ENCODE measurements at regions not wholly inside any gene's neighbourhood (a gene's known extent, or its start where the extent isn't known, plus 50 kb on each side); places are given as distances from the start of the nearest gene placed in this dataset.

DNA sequence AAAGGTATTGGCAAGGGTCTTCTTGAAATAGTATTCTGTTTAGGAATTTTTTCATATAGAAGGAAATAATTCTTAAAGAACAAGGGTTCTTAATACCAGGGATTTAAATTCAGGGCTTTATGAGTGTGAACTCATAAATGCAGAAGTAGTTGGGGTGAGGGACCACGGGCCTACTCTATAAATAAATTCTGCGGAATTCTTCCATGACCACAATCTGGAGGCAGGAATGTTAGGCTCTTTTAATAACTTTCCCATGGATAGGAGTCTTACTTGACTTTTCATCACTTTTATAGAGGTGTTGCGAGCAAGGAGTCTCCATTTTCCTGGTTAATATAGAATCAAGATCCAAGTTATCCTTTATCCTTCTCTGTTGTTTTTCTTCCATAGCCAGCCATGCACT lies 76.7 kb upstream of the SLC4A4 start:
- Mint-ChIP-seq H3K4me3 (ENCODE audit: unreplicated experiment) (no peak overlapping the region), H3K36me3 (ENCODE audit: unreplicated experiment) (no peaks in the 10 kb centered on the region), H3K27me3 (ENCODE audit: unreplicated experiment) (no peaks in the 10 kb centered on the region), H3K4me1 (ENCODE audit: low read depth, unreplicated experiment) (peaks cover 5% of the 10 kb centered on the region), H3K9me3 (ENCODE audit: unreplicated experiment) (no peaks in the 10 kb centered on the region), H3K27ac (ENCODE audit: unreplicated experiment) (no peak overlapping the region)
- TF ChIP-seq CTCF (IDR thresholded peaks at IDR 0.05; ENCODE audit: partially characterized antibody, unreplicated experiment), result no peak
- no peak for DNase-seq

- Mint-ChIP-seq H3K4me1 (ENCODE audit: low read depth, unreplicated experiment) (no peaks in the 10 kb centered on the region), H3K9me3 (ENCODE audit: unreplicated experiment) (no peaks in the 10 kb centered on the region), H3K27me3 (ENCODE audit: unreplicated experiment) (no peaks in the 10 kb centered on the region), H3K36me3 (ENCODE audit: unreplicated experiment) (no peaks in the 10 kb centered on the region), H3K4me3 (ENCODE audit: unreplicated experiment) (no peak overlapping the region), H3K27ac (ENCODE audit: unreplicated experiment) (no peak overlapping the region)
- no peak for DNase-seq
- TF ChIP-seq CTCF (IDR thresholded peaks at IDR 0.05; ENCODE audit: partially characterized antibody, unreplicated experiment), result no peak
These were observed 72.6 kb upstream of the SLC4A4 start for GRCh38 chr4:71266090-71266794.

DNA sequence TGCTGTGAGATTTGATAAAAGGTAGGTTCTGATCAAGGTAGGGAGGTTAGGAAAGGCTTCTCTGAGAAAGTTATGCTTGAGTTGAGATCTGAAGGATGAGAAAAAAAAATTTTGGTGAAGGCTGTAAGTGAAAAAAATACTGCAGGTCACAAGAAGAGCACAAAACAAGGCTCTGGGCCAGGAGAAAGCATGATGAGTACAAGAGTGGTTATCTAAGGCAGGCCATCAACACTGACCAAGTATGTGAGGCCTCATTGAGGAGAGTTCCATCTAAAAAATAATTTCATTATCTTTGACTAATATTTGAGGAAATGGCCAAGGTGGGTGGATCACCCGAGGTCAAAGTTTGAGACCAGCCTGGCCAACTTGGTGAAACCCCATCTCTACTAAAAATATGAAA lies 71.6 kb upstream of the SLC4A4 start:
- no peaks in the 10 kb centered on the region for H3K27me3 Mint-ChIP-seq (ENCODE audit: unreplicated experiment)
- H3K4me1 Mint-ChIP-seq (ENCODE audit: low read depth, unreplicated experiment), result no peaks in the 10 kb centered on the region
- no peak for DNase-seq
- no peak overlapping the region for H3K27ac Mint-ChIP-seq (ENCODE audit: unreplicated experiment)
- H3K9me3 Mint-ChIP-seq (ENCODE audit: unreplicated experiment), result no peaks in the 10 kb centered on the region
- no peaks in the 10 kb centered on the region for H3K36me3 Mint-ChIP-seq (ENCODE audit: unreplicated experiment)
- H3K4me3 Mint-ChIP-seq (ENCODE audit: unreplicated experiment), result no peak overlapping the region
- TF ChIP-seq CTCF (IDR thresholded peaks at IDR 0.05; ENCODE audit: partially characterized antibody, unreplicated experiment), result no peak

DNA sequence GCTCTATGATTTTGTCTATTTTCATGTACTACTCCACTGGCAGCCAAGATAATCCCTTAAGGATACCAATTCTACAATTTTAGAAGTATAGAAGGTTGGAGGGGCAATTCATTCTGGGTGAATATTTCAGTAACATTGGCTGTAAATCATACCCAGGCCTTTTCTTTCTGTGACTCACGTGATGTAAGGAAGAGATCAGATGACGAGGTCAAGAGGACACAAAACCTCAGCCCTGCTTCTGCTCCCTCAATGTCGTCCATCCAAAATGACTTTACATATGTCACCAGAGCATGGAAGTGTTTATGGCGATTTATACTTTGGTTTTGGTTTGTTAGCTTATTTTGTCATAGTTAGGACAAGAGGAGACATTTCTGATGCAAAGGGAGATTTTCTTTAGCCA lies 70.7 kb upstream of the SLC4A4 start:
- Mint-ChIP-seq H3K4me3 (ENCODE audit: unreplicated experiment) (no peak overlapping the region), H3K9me3 (ENCODE audit: unreplicated experiment) (no peaks in the 10 kb centered on the region), H3K36me3 (ENCODE audit: unreplicated experiment) (no peaks in the 10 kb centered on the region), H3K27me3 (ENCODE audit: unreplicated experiment) (no peaks in the 10 kb centered on the region), H3K4me1 (ENCODE audit: low read depth, unreplicated experiment) (no peaks in the 10 kb centered on the region), H3K27ac (ENCODE audit: unreplicated experiment) (no peak overlapping the region)
- TF ChIP-seq CTCF (IDR thresholded peaks at IDR 0.05; ENCODE audit: partially characterized antibody, unreplicated experiment), result no peak
- DNase-seq, result no peak

DNA sequence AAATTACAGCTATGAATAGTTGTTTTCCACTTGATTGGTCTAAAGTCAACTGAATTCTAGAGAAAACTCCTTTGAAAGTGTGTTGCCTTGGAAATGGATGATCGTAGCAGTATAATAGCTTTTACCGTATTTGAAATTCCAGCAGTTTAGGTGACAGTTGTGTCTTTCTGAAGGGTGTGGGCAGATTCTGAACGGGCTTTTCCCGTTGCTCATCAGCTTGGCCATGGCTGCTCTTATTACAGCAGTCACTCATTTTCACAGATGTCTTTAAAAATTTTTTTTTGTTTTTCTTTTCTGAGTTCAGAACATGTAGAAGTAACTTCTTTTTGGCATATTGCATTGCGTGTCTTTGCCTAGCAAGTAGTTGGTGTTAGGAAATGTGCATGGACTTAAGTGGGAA lies 69.6 kb upstream of the SLC4A4 start:
- H3K4me3 Mint-ChIP-seq (ENCODE audit: unreplicated experiment), result no peak overlapping the region
- H3K27ac Mint-ChIP-seq (ENCODE audit: unreplicated experiment), result no peak overlapping the region
- DNase-seq, result no peak

More for the DNA sequence above, 69.6 kb upstream of the SLC4A4 start:
- Mint-ChIP-seq H3K4me1 (ENCODE audit: low read depth, unreplicated experiment) (no peaks in the 10 kb centered on the region), H3K9me3 (ENCODE audit: unreplicated experiment) (no peaks in the 10 kb centered on the region), H3K36me3 (ENCODE audit: unreplicated experiment) (no peaks in the 10 kb centered on the region), H3K27me3 (ENCODE audit: unreplicated experiment) (no peaks in the 10 kb centered on the region)
- TF ChIP-seq CTCF (IDR thresholded peaks at IDR 0.05; ENCODE audit: partially characterized antibody, unreplicated experiment), result no peak
